Left lung (tissue), 4 donors: ENCODE measurements at regions not wholly inside any gene's neighbourhood (a gene's known extent, or its start where the extent isn't known, plus 50 kb on each side); places are given as distances from the start of the nearest gene placed in this dataset.
"Not testable (repeated sequence)": the region's sequence is repeated elsewhere in the genome, so short reads cannot be mapped to it uniquely, and the experiment has no call there.

Source experiments
- ATAC-seq: fragments of 200-7000 bp; cut with Tn5 transposase; one replicate; pipeline ENCODE4 v1.9.1; 2020; ENCODE audit warnings: moderate library complexity
- DNase-seq, 4 donors: peaks; one replicate each; pipeline ENCODE4 v3.0.0-alpha.2; 2013 to 2020
- H3K27ac ChIP-seq, 2 donors: fragments of 200-600 bp; sonication (generic) in 1 of 2; one replicate each; pipeline versions ENCODE4 v1.5.0 to v1.8.0; 2020 to 2021
- H3K27me3 ChIP-seq, 2 donors: fragments of 200-600 bp; sonication (generic) in 1 of 2; one replicate each; pipeline versions ENCODE4 v1.5.0 to v1.8.0; 2020 to 2021
- H3K36me3 ChIP-seq, 2 donors: fragments of 200-600 bp; sonication (generic) in 1 of 2; one replicate each; pipeline versions ENCODE4 v1.5.0 to v1.8.0; 2020 to 2021
- H3K4me1 ChIP-seq, 2 donors: fragments of 200-600 bp; one replicate each; pipeline ENCODE4 v1.8.0; 2021
- H3K4me3 ChIP-seq, 2 donors: fragments of 200-600 bp; sonication (generic) in 1 of 2; one replicate each; pipeline versions ENCODE4 v1.5.0 to v1.8.0; 2020 to 2021; ENCODE audit warnings: mild to moderate bottlenecking in 1 of 2
- H3K9me3 ChIP-seq, 2 donors: fragments of 200-600 bp; sonication (generic) in 1 of 2; one replicate each; pipeline versions ENCODE4 v1.5.0 to v1.8.0; 2020 to 2021
- CTCF ChIP-seq, 2 donors: fragments of 200-600 bp; sonication (generic) in 1 of 2; IDR thresholded peaks; one replicate each; pipeline versions ENCODE4 v1.5.0 to v1.8.0; 2021; ENCODE audit warnings: antibody characterized with exemption in 2 of 2
- intact Hi-C, 2 donors: fragments of 100-400 bp; cut with DNase I; formaldehyde crosslinking; loops; one replicate each; pipeline versions ENCODE4 v1.11.2 to v1.14.2; 2022
- donor health status: DM: no; HTN: yes; CAD: no.
- donor health status: DM: no; HTN: no; CAD: no.

- no peak overlapping the region for H3K4me3 ChIP-seq
- intact Hi-C loops: no loop called here
- H3K36me3 ChIP-seq: no peaks in the 10 kb centered on the region
- DNase-seq: no peak
- TF ChIP-seq CTCF (IDR thresholded peaks at IDR 0.05): no peak
- H3K27me3 ChIP-seq: peaks cover 0 to 8% of the 10 kb centered on the region in 2 donors
- H3K4me1 ChIP-seq: no peaks in the 10 kb centered on the region
- no peaks in the 10 kb centered on the region for H3K9me3 ChIP-seq
- H3K27ac ChIP-seq: no peak overlapping the region
- ATAC-seq: no peak
Observed at GRCh38 chr13:110973007-110973700, 58.3 kb upstream of the ANKRD10 start.

- no peak overlapping the region for H3K4me3 ChIP-seq
- no peak overlapping the region for H3K27ac ChIP-seq
- DNase-seq (no peak), ATAC-seq (peak; percentile 29)
- intact Hi-C loops: no loop called here
- H3K4me1 ChIP-seq: no peaks in the 10 kb centered on the region
- no peaks in the 10 kb centered on the region for H3K27me3 ChIP-seq
- no peaks in the 10 kb centered on the region for H3K36me3 ChIP-seq
- H3K9me3 ChIP-seq: peaks cover 0 to 7% of the 10 kb centered on the region in 2 donors
- TF ChIP-seq CTCF (IDR thresholded peaks at IDR 0.05): no peak
Observed at GRCh38 chr13:110971486-110971885, 56.6 kb upstream of the ANKRD10 start.

- H3K27ac ChIP-seq, DNase-seq, H3K4me1 ChIP-seq, ATAC-seq, intact Hi-C loops, H3K27me3 ChIP-seq, H3K4me3 ChIP-seq, H3K36me3 ChIP-seq: not testable (repeated sequence)
- H3K9me3 ChIP-seq: peaks cover 0 to 34% of the 10 kb centered on the region in 2 donors
Observed at GRCh38 chr13:110967156-110967855, 52.4 kb upstream of the ANKRD10 start.

- ATAC-seq (no peak), DNase-seq (no peak)
- H3K4me1 ChIP-seq: no peaks in the 10 kb centered on the region
- H3K36me3 ChIP-seq: no peaks in the 10 kb centered on the region
- no peaks in the 10 kb centered on the region for H3K27me3 ChIP-seq
- no peak overlapping the region for H3K4me3 ChIP-seq
- intact Hi-C loops: no loop called here
- peaks cover 0 to 37% of the 10 kb centered on the region in 2 donors for H3K9me3 ChIP-seq
- no peak overlapping the region for H3K27ac ChIP-seq
- no peak for TF ChIP-seq CTCF (IDR thresholded peaks at IDR 0.05)
Observed at GRCh38 chr13:110965755-110966134, 50.9 kb upstream of the ANKRD10 start.

- DNase-seq: no peak
- Histone ChIP-seq H3K4me3 (no peak overlapping the region), H3K27ac (no peak overlapping the region), H3K36me3 (no peaks in the 10 kb centered on the region), H3K4me1 (no peaks in the 10 kb centered on the region), H3K9me3 (peaks cover 0 to 37% of the 10 kb centered on the region in 2 donors), H3K27me3 (no peaks in the 10 kb centered on the region)
- intact Hi-C loops: no loop called here
- ATAC-seq: peak; percentile 83
- no peak for TF ChIP-seq CTCF (IDR thresholded peaks at IDR 0.05)
Observed at GRCh38 chr13:110965038-110965754, 50.3 kb upstream of the ANKRD10 start.
